PC-3 (cell line): ENCODE measurements at regions not wholly inside any gene's neighbourhood (a gene's known extent, or its start where the extent isn't known, plus 50 kb on each side); places are given as distances from the start of the nearest gene placed in this dataset.

Source experiments
- CTCF ChIP-seq: fragments of 300-600 bp; sonication (generic); conservative IDR thresholded peaks from 2 replicates; pipeline ENCODE4 v1.5.1; 2017; ENCODE audit warnings: antibody characterized with exemption, low read depth, mild to moderate bottlenecking, low read length
- EZH2phosphoT487 ChIP-seq: fragments of 300-600 bp; sonication (generic); IDR thresholded peaks from 2 replicates; pipeline ENCODE4 v1.6.1; 2018; ENCODE audit warnings: mild to moderate bottlenecking, antibody characterized with exemption, low read length, borderline replicate concordance

GRCh38 chr10:121352231-121352855, 245.9 kb downstream of the FGFR2 start:
- TF ChIP-seq EZH2phosphoT487 = no peak
- TF ChIP-seq CTCF = no peak
